Activated CD8-positive, alpha-beta memory T cell treated with anti-CD3 and anti-CD28 coated beads, Interleukin-2, amount 50 U/mL, for 24 hours (primary cell): ENCODE measurements at regions not wholly inside any gene's neighbourhood (a gene's known extent, or its start where the extent isn't known, plus 50 kb on each side); places are given as distances from the start of the nearest gene placed in this dataset.

ENCODE experiments used
- DNase-seq: peaks from one replicate; pipeline ENCODE4 v3.0.0-alpha.2; 2020; ENCODE audit errors: extremely low read depth

GRCh38 chr22:48242461-48242864, 1480.0 kb downstream of the TBC1D22A start:
- DNase-seq, result no peak

- DNase-seq, result no peak
These were observed 1479.2 kb downstream of the TBC1D22A start for GRCh38 chr22:48241658-48242057.

- DNase-seq, result no peak
These were observed 1478.4 kb downstream of the TBC1D22A start for GRCh38 chr22:48240935-48241230.

- DNase-seq, result no peak
These were observed 1477.9 kb downstream of the TBC1D22A start for GRCh38 chr22:48240148-48240934.

GRCh38 chr22:48239461-48240147, 1477.2 kb downstream of the TBC1D22A start:
- no peak for DNase-seq

GRCh38 chr22:48238966-48239365, 1476.5 kb downstream of the TBC1D22A start:
- no peak for DNase-seq

- no peak for DNase-seq
These were observed 1476.0 kb downstream of the TBC1D22A start for GRCh38 chr22:48238284-48238915.

- DNase-seq, result no peak
These were observed 1475.2 kb downstream of the TBC1D22A start for GRCh38 chr22:48237466-48238283.

- DNase-seq, result no peak
These were observed 1473.8 kb downstream of the TBC1D22A start for GRCh38 chr22:48236261-48236660.

- DNase-seq, result no peak
These were observed 1473.3 kb downstream of the TBC1D22A start for GRCh38 chr22:48235744-48236143.

GRCh38 chr22:48234011-48234410, 1471.6 kb downstream of the TBC1D22A start:
- DNase-seq, result no peak

- no peak for DNase-seq
These were observed 1471.1 kb downstream of the TBC1D22A start for GRCh38 chr22:48233586-48233985.

GRCh38 chr22:48228468-48228867, 1466.0 kb downstream of the TBC1D22A start:
- no peak for DNase-seq

GRCh38 chr22:48227341-48228018, 1465.0 kb downstream of the TBC1D22A start:
- DNase-seq, result no peak

GRCh38 chr22:48226026-48227013, 1463.9 kb downstream of the TBC1D22A start:
- no peak for DNase-seq

- DNase-seq, result no peak
These were observed 1461.9 kb downstream of the TBC1D22A start for GRCh38 chr22:48224332-48224731.

GRCh38 chr22:48223488-48224190, 1461.2 kb downstream of the TBC1D22A start:
- DNase-seq, result no peak

GRCh38 chr22:48222742-48223487, 1460.5 kb downstream of the TBC1D22A start:
- no peak for DNase-seq

GRCh38 chr22:48218889-48219420, 1456.5 kb downstream of the TBC1D22A start:
- no peak for DNase-seq
